ENCODE measurements at regions not wholly inside any gene's neighbourhood (a gene's known extent, or its start where the extent isn't known, plus 50 kb on each side); places are given as distances from the start of the nearest gene placed in this dataset.

DNA sequence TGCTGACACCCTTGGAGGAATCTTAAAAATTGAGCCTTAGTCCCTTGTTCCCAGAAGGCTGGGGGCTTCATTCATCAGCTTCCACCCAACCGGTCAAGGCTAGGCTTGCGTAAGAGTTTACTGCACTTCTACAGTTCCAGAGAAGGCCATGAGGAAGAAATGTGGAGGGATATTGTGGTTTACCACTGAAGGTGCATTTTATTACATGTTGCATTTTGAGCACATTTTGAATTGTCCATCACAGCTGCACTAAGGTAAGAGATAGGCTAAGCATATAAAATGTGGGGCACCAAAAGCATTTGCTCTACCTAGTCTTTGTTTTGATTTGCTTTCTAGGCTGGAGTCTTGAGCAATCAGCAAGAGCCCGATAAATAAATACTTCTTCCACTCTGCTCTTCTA, 167.1 kb upstream of the PAPPA start:
- DNase-seq (ENCODE audit: low spot score): no peak
- TF ChIP-seq, protein P1, sequence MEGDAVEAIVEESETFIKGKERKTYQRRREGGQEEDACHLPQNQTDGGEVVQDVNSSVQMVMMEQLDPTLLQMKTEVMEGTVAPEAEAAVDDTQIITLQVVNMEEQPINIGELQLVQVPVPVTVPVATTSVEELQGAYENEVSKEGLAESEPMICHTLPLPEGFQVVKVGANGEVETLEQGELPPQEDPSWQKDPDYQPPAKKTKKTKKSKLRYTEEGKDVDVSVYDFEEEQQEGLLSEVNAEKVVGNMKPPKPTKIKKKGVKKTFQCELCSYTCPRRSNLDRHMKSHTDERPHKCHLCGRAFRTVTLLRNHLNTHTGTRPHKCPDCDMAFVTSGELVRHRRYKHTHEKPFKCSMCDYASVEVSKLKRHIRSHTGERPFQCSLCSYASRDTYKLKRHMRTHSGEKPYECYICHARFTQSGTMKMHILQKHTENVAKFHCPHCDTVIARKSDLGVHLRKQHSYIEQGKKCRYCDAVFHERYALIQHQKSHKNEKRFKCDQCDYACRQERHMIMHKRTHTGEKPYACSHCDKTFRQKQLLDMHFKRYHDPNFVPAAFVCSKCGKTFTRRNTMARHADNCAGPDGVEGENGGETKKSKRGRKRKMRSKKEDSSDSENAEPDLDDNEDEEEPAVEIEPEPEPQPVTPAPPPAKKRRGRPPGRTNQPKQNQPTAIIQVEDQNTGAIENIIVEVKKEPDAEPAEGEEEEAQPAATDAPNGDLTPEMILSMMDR (IDR thresholded peaks at IDR 0.05; ENCODE audit: extremely low read depth, insufficient read depth, missing control alignments): no peak
- in situ Hi-C loops (cut with MboI; ENCODE audit: low pct_unique_long_range_greater_than_20kb, low sequenced_read_pairs, unreplicated experiment): no loop called here

DNA sequence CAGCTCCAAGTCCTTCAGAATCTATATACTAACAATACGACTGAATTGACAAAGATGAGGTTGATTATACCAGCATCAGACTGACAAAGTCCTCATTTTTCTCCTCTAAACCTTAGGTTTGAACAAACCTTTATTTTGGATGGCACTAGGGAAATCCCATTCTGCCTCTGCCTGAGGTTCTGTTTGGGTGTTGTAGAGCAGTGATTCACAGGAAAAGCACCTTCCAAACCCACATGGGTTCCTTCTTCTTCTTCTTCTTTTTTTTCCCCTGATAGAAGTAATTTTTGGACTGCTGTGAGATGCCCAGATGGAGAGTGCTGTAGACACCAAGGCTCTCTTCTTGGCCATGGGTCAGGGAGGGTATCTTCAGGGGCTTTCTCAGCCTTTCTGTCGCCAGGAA, 164.9 kb upstream of the PAPPA start:
- TF ChIP-seq, protein P1 (IDR thresholded peaks at IDR 0.05; ENCODE audit: extremely low read depth, insufficient read depth, missing control alignments): no peak
- DNase-seq (ENCODE audit: low spot score): no peak
- in situ Hi-C loops (cut with MboI; ENCODE audit: low pct_unique_long_range_greater_than_20kb, low sequenced_read_pairs, unreplicated experiment): no loop called here

- in situ Hi-C loops (cut with MboI; ENCODE audit: low pct_unique_long_range_greater_than_20kb, low sequenced_read_pairs, unreplicated experiment): no loop called here
- TF ChIP-seq, protein P1 (IDR thresholded peaks at IDR 0.05; ENCODE audit: extremely low read depth, insufficient read depth, missing control alignments): no peak
Measured at GRCh38 chr9:115989831-115990230, 163.8 kb upstream of the PAPPA start.

DNA sequence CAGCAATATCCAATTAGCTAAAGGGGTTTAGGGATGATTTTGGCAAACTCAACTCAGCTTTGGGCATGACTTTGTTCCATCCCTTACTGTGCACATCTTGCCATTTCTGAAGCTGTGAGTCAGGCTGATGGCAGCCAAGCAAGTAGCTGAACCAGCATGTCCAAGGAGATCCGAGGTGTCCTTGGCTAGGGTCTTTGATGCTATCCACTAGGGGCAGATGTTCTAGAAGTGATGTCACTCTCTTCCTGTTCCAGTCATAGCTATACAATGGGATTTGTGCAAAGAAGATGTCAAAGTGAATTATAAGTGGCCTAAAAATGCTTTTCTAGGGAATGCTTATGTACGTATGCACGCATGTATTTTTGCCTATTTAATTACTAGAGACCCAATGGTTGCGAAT, 160.8 kb upstream of the PAPPA start:
- TF ChIP-seq, protein P1 (IDR thresholded peaks at IDR 0.05; ENCODE audit: extremely low read depth, insufficient read depth, missing control alignments): no peak
- DNase-seq (ENCODE audit: low spot score): no peak
- in situ Hi-C loops (cut with MboI; ENCODE audit: low pct_unique_long_range_greater_than_20kb, low sequenced_read_pairs, unreplicated experiment): no loop called here

More at GRCh38 chr9:115989831-115990230, 163.8 kb upstream of the PAPPA start:
- DNase-seq (ENCODE audit: low spot score): no peak

DNA sequence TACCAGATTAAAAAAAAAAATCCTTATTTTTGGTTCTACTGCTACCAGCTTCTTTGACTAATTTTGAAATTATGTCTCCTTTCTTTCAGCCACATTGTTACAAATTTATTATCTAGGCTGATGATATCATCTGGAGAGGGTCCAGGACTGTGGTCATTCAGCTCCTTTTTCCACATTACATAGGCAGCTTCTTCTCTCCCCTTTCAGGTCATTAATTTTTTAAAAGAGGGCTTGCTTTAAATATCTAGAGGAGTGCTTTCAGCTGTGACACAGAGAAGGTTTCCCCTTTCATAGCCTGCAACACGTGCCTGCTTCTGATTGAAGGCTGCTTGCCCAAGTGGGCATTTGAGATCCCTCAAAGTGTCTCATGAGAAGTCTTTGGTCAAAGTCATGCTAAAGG, 155.7 kb upstream of the PAPPA start:
- DNase-seq (ENCODE audit: low spot score): no peak
- in situ Hi-C loops (cut with MboI; ENCODE audit: low pct_unique_long_range_greater_than_20kb, low sequenced_read_pairs, unreplicated experiment): no loop called here
- TF ChIP-seq, protein P1 (IDR thresholded peaks at IDR 0.05; ENCODE audit: extremely low read depth, insufficient read depth, missing control alignments): no peak

GRCh38 chr9:115998666-115999065, 154.9 kb upstream of the PAPPA start:
- no peak for DNase-seq (ENCODE audit: low spot score)
- in situ Hi-C loops (cut with MboI; ENCODE audit: low pct_unique_long_range_greater_than_20kb, low sequenced_read_pairs, unreplicated experiment): no loop called here
- TF ChIP-seq, protein P1 (IDR thresholded peaks at IDR 0.05; ENCODE audit: extremely low read depth, insufficient read depth, missing control alignments): no peak

DNA sequence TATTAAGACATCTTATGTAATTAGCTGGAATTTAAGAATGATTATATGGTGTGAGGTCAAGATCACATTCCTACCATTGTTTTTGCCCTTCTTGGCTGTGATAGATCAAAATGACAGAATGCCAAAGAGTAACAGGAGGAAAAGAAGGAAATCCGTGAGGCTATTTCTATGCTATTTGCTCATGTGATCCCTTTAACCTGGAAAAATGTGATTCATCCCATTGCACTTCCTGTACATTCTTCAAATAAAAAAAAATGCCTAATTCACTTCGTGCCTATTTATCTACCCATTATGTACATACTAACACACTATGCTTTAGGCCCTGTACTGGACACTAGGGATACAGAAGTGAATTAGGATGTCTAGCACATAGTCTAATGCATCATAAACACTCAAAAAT, 154.1 kb upstream of the PAPPA start:
- in situ Hi-C loops (cut with MboI; ENCODE audit: low pct_unique_long_range_greater_than_20kb, low sequenced_read_pairs, unreplicated experiment): no loop called here
- TF ChIP-seq, protein P1 (IDR thresholded peaks at IDR 0.05; ENCODE audit: extremely low read depth, insufficient read depth, missing control alignments): no peak
- DNase-seq (ENCODE audit: low spot score): no peak
